ENCODE measurements at regions not wholly inside any gene's neighbourhood (a gene's known extent, or its start where the extent isn't known, plus 50 kb on each side); places are given as distances from the start of the nearest gene placed in this dataset.

DNA sequence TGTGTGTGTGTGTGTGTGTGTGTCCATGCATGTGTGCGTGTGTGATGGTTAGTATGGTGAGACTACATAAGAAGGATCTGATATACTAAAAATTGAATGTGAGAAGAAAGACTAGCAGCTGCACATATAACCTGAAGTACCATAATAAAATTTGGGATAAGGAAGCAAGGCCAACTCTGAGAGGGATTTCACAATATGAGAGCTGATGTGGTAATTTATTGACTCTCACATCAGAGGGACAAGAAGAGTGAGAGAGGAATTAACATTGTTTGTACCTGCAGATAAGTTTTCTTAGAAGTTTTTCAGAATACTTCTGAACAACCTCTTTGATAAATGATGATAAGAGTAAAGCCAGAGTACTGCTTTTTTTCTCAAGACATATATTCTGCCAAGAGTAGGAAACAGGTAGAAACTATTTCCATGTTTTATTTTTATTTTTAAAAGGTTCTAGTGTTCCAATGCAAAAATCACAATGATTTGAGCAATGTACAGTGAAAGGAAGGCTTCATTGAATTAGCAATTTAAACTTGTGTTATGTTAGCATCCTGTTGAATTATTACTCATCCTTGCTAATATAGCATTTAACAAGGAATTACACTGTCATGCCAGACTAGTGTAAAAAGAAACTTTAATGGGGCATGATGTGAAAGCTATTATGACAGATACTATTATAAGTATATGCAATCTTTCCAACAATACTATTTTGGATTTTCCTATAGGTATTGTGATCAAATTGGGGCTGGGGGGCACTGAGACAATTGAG, 415.5 kb upstream of the ARPP21 start:
- no peak overlapping the region for H2BK15ac ChIP-seq (ENCODE audit: low read depth, poor library complexity, severe bottlenecking)
- H2BK12ac ChIP-seq (ENCODE audit: low read length in 2 of 2): no peak overlapping the region
- no peak overlapping the region for H3K23ac ChIP-seq (ENCODE audit: low read length in 2 of 2)
- no peak overlapping the region for H2AFZ ChIP-seq (ENCODE audit: low read depth, low read length)
- H3K27ac ChIP-seq (ENCODE audit: low read length, poor library complexity, severe bottlenecking): no peak overlapping the region
- H3K4ac ChIP-seq (ENCODE audit: low read depth in 1 of 2, low read length in 2 of 2): no peak overlapping the region
- no peak overlapping the region for H3K9ac ChIP-seq (ENCODE audit: low read length)
- H4K8ac ChIP-seq (ENCODE audit: low read length): no peak overlapping the region
- no peak overlapping the region for H3K4me3 ChIP-seq (ENCODE audit: insufficient read depth in 1 of 2, low read depth in 1 of 2, low read length in 2 of 2)
- 100% methylated on average over 1 of the region's 1 CpG for WGBS
- no peak overlapping the region for H3K18ac ChIP-seq (ENCODE audit: low read depth in 1 of 2, low read length in 2 of 2)
- H4K91ac ChIP-seq (ENCODE audit: low read length): no peak overlapping the region
- H2BK5ac ChIP-seq (ENCODE audit: low read depth, low read length, poor library complexity, severe bottlenecking): no peak overlapping the region
- H3K36me3 ChIP-seq (ENCODE audit: control insufficient read depth in 1 of 2, insufficient read depth in 2 of 2, low read depth in 1 of 2, low read length in 2 of 2): no peaks in the 10 kb centered on the region
- no peak overlapping the region for H3K14ac ChIP-seq (ENCODE audit: low read length in 2 of 2)
- H3K79me1 ChIP-seq (replicated peaks; ENCODE audit: low read length, poor library complexity, severe bottlenecking): no peaks in the 10 kb centered on the region
- H2AK5ac ChIP-seq (ENCODE audit: low read length, severe bottlenecking): no peak overlapping the region
- H3K4me2 ChIP-seq (ENCODE audit: low read length, poor library complexity, severe bottlenecking): no peak overlapping the region
- no peak overlapping the region for H2BK120ac ChIP-seq (ENCODE audit: low read depth, low read length)
- H3K27me3 ChIP-seq (ENCODE audit: control insufficient read depth in 1 of 2, insufficient read depth in 1 of 2, low read length in 2 of 2): no peaks in the 10 kb centered on the region
- H3K9me3 ChIP-seq (ENCODE audit: control insufficient read depth, low read length): no peaks in the 10 kb centered on the region
- DNase-seq: no peak
- H3K4me1 ChIP-seq (ENCODE audit: control insufficient read depth, insufficient read depth, low read depth, low read length): no peaks in the 10 kb centered on the region

DNA sequence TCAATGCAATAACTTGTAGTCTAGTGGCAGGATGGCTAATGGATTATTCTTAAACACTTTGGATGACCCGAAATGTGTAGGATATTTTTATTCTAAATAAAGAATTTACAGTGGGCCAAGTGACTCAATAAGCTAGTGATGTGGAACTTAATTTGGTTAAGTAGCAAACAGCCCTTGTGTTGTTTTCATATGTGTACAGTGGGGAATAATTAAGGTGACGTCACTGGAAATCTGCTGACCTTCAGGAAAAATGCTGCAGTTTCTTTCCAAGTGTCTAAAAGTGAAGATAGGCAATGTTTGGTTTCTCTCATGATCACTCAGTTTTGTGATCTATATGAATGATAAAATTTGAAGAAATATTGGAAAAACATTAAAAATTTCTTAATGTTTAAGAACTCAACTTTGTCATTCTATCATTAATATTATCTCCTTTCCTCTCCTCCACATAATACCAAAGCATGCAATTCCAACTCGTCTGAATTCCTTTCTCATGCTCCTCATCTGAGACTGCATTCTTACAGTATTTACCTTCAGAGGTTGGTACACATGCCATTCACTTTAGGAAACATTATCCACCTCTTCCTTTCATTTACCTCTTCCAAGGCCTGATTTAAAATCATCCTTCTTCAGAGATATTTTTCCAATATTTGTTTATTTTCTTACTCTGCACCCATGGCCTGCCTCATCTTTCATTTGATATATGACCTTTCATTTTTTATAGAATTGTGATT, 414.6 kb upstream of the ARPP21 start:
- Histone ChIP-seq H3K4me1 (ENCODE audit: control insufficient read depth, insufficient read depth, low read depth, low read length) (no peaks in the 10 kb centered on the region), H3K14ac (ENCODE audit: low read length in 2 of 2) (no peak overlapping the region), H3K4ac (ENCODE audit: low read depth in 1 of 2, low read length in 2 of 2) (no peak overlapping the region), H3K18ac (ENCODE audit: low read depth in 1 of 2, low read length in 2 of 2) (no peak overlapping the region), H2BK12ac (ENCODE audit: low read length in 2 of 2) (no peak overlapping the region), H3K36me3 (ENCODE audit: control insufficient read depth in 1 of 2, insufficient read depth in 2 of 2, low read depth in 1 of 2, low read length in 2 of 2) (no peaks in the 10 kb centered on the region), H3K23ac (ENCODE audit: low read length in 2 of 2) (no peak overlapping the region), H2BK5ac (ENCODE audit: low read depth, low read length, poor library complexity, severe bottlenecking) (no peak overlapping the region), H2AFZ (ENCODE audit: low read depth, low read length) (no peak overlapping the region), H3K9me3 (ENCODE audit: control insufficient read depth, low read length) (no peaks in the 10 kb centered on the region), H2AK5ac (ENCODE audit: low read length, severe bottlenecking) (no peak overlapping the region), H3K79me1 (replicated peaks; ENCODE audit: low read length, poor library complexity, severe bottlenecking) (no peaks in the 10 kb centered on the region), H4K91ac (ENCODE audit: low read length) (no peak overlapping the region), H4K8ac (ENCODE audit: low read length) (no peak overlapping the region), H2BK15ac (ENCODE audit: low read depth, poor library complexity, severe bottlenecking) (no peak overlapping the region), H3K9ac (ENCODE audit: low read length) (no peak overlapping the region), H3K27me3 (ENCODE audit: control insufficient read depth in 1 of 2, insufficient read depth in 1 of 2, low read length in 2 of 2) (no peaks in the 10 kb centered on the region), H3K4me2 (ENCODE audit: low read length, poor library complexity, severe bottlenecking) (no peak overlapping the region), H3K27ac (ENCODE audit: low read length, poor library complexity, severe bottlenecking) (no peak overlapping the region), H3K4me3 (ENCODE audit: insufficient read depth in 1 of 2, low read depth in 1 of 2, low read length in 2 of 2) (no peak overlapping the region), H2BK120ac (ENCODE audit: low read depth, low read length) (no peak overlapping the region)
- no peak for DNase-seq
- WGBS: 71% methylated on average over 3 of the region's 3 CpGs

DNA sequence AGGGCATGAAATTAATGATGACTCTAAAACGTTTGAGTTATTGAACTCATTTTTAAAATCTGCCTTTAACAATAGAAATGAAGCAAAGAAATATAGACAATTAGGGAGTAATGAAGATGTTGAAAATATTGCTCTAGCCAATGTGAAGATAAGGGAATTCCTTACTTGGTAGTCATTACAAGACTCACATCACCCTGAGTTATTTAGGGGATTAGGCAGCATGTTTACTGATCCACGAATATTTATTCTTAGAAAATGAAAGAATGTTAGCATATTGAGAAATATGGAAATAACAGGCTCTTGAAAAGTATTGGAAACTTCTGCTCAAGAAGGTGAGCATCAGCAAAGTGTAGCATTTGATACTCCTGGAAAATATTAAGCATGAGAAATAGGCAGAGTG, 398.1 kb upstream of the ARPP21 start:
- no peak overlapping the region for H2AFZ ChIP-seq (ENCODE audit: low read depth, low read length)
- no peaks in the 10 kb centered on the region for H3K79me1 ChIP-seq (replicated peaks; ENCODE audit: low read length, poor library complexity, severe bottlenecking)
- H2BK12ac ChIP-seq (ENCODE audit: low read length in 2 of 2): no peak overlapping the region
- H3K27ac ChIP-seq (ENCODE audit: low read length, poor library complexity, severe bottlenecking): no peak overlapping the region
- no peak overlapping the region for H2BK5ac ChIP-seq (ENCODE audit: low read depth, low read length, poor library complexity, severe bottlenecking)
- H3K9me3 ChIP-seq (ENCODE audit: control insufficient read depth, low read length): no peaks in the 10 kb centered on the region
- H3K18ac ChIP-seq (ENCODE audit: low read depth in 1 of 2, low read length in 2 of 2): no peak overlapping the region
- no peak overlapping the region for H3K4me3 ChIP-seq (ENCODE audit: insufficient read depth in 1 of 2, low read depth in 1 of 2, low read length in 2 of 2)
- no peak overlapping the region for H3K14ac ChIP-seq (ENCODE audit: low read length in 2 of 2)
- no peak overlapping the region for H3K9ac ChIP-seq (ENCODE audit: low read length)
- no peak overlapping the region for H2BK15ac ChIP-seq (ENCODE audit: low read depth, poor library complexity, severe bottlenecking)
- no peak overlapping the region for H4K91ac ChIP-seq (ENCODE audit: low read length)
- no peak overlapping the region for H2BK120ac ChIP-seq (ENCODE audit: low read depth, low read length)
- H3K4me2 ChIP-seq (ENCODE audit: low read length, poor library complexity, severe bottlenecking): no peak overlapping the region
- no peak overlapping the region for H4K8ac ChIP-seq (ENCODE audit: low read length)
- H3K4ac ChIP-seq (ENCODE audit: low read depth in 1 of 2, low read length in 2 of 2): no peak overlapping the region
- H3K27me3 ChIP-seq (ENCODE audit: control insufficient read depth in 1 of 2, insufficient read depth in 1 of 2, low read length in 2 of 2): no peaks in the 10 kb centered on the region
- DNase-seq: peak; percentile 4
- no peaks in the 10 kb centered on the region for H3K36me3 ChIP-seq (ENCODE audit: control insufficient read depth in 1 of 2, insufficient read depth in 2 of 2, low read depth in 1 of 2, low read length in 2 of 2)
- H3K23ac ChIP-seq (ENCODE audit: low read length in 2 of 2): no peak overlapping the region
- no peak overlapping the region for H2AK5ac ChIP-seq (ENCODE audit: low read length, severe bottlenecking)
- no peaks in the 10 kb centered on the region for H3K4me1 ChIP-seq (ENCODE audit: control insufficient read depth, insufficient read depth, low read depth, low read length)
- 64% methylated on average over 1 of the region's 2 CpGs for WGBS

DNA sequence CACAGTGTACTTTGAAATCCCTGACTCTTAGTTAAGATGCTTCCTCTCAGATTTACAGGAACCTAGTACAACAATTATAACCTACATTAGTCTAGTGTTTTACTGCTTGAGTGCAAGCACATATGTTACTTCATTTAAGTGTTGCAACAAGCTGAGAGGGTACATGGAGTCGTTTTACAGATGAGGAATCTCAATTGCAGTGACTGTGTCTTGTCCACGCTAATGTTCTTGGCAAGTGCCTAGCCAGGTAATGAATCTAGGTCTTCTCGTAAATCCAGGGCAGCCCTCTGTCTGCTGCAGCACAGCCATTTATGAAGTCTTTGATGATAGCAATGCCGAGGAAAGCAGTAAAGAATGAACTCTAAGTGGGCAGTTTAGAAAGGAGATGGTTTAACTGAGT, 384.4 kb upstream of the ARPP21 start:
- Histone ChIP-seq H2AK5ac (ENCODE audit: low read length, severe bottlenecking) (no peak overlapping the region), H3K36me3 (ENCODE audit: control insufficient read depth in 1 of 2, insufficient read depth in 2 of 2, low read depth in 1 of 2, low read length in 2 of 2) (no peaks in the 10 kb centered on the region)
- WGBS: 15% methylated on average over 4 of the region's 4 CpGs

More for the DNA sequence above, 384.4 kb upstream of the ARPP21 start:
- Histone ChIP-seq H3K9me3 (ENCODE audit: control insufficient read depth, low read length) (peaks cover 10% of the 10 kb centered on the region), H2AFZ (ENCODE audit: low read depth, low read length) (no peak overlapping the region), H3K23ac (ENCODE audit: low read length in 2 of 2) (no peak overlapping the region), H3K27me3 (ENCODE audit: control insufficient read depth in 1 of 2, insufficient read depth in 1 of 2, low read length in 2 of 2) (no peaks in the 10 kb centered on the region), H3K4ac (ENCODE audit: low read depth in 1 of 2, low read length in 2 of 2) (no peak overlapping the region), H2BK5ac (ENCODE audit: low read depth, low read length, poor library complexity, severe bottlenecking) (no peak overlapping the region), H4K8ac (ENCODE audit: low read length) (no peak overlapping the region), H2BK15ac (ENCODE audit: low read depth, poor library complexity, severe bottlenecking) (no peak overlapping the region), H3K27ac (ENCODE audit: low read length, poor library complexity, severe bottlenecking) (no peak overlapping the region), H3K9ac (ENCODE audit: low read length) (no peak overlapping the region), H3K14ac (ENCODE audit: low read length in 2 of 2) (no peak overlapping the region), H3K4me3 (ENCODE audit: insufficient read depth in 1 of 2, low read depth in 1 of 2, low read length in 2 of 2) (no peak overlapping the region), H4K91ac (ENCODE audit: low read length) (no peak overlapping the region), H2BK12ac (ENCODE audit: low read length in 2 of 2) (no peak overlapping the region), H3K18ac (ENCODE audit: low read depth in 1 of 2, low read length in 2 of 2) (no peak overlapping the region), H3K79me1 (replicated peaks; ENCODE audit: low read length, poor library complexity, severe bottlenecking) (no peaks in the 10 kb centered on the region), H3K4me1 (ENCODE audit: control insufficient read depth, insufficient read depth, low read depth, low read length) (no peaks in the 10 kb centered on the region), H3K4me2 (ENCODE audit: low read length, poor library complexity, severe bottlenecking) (no peak overlapping the region), H2BK120ac (ENCODE audit: low read depth, low read length) (no peak overlapping the region)
- no peak for DNase-seq

Measured in mesenchymal stem cell (in vitro differentiated cells and primary cell).